ENCODE measurements at regions not wholly inside any gene's neighbourhood (a gene's known extent, or its start where the extent isn't known, plus 50 kb on each side); places are given as distances from the start of the nearest gene placed in this dataset.

DNA sequence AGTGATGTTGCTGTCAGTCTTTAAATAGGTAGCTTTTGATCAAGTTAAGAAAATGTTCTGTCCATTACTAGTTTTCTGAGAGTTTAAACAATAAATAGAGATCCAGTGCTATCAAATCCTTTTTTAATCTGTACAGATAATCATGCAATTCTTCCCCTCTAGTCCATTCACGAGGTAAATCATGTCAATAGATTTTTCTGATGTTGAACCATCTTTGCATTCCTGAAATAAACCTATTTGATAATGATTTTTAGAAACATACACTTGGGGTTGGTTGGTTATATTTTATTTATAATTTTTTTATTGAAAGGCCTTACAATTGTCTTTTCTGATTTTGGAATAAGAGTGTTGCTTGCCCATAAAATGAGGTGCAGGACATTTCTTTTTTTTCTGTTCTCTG is 95.0 kb downstream of the FAM53A start:
- in situ Hi-C loops (cut with MboI; ENCODE audit: low pct_ligation_motif_present in 1 of 4, low pct_unique_long_range_greater_than_20kb in 1 of 4, low sequenced_read_pairs in 3 of 4) (no loop called here), intact Hi-C loops (cut with DNase I; ENCODE audit: low total_unique reads) (no loop called here)
- TF ChIP-seq, protein P1, sequence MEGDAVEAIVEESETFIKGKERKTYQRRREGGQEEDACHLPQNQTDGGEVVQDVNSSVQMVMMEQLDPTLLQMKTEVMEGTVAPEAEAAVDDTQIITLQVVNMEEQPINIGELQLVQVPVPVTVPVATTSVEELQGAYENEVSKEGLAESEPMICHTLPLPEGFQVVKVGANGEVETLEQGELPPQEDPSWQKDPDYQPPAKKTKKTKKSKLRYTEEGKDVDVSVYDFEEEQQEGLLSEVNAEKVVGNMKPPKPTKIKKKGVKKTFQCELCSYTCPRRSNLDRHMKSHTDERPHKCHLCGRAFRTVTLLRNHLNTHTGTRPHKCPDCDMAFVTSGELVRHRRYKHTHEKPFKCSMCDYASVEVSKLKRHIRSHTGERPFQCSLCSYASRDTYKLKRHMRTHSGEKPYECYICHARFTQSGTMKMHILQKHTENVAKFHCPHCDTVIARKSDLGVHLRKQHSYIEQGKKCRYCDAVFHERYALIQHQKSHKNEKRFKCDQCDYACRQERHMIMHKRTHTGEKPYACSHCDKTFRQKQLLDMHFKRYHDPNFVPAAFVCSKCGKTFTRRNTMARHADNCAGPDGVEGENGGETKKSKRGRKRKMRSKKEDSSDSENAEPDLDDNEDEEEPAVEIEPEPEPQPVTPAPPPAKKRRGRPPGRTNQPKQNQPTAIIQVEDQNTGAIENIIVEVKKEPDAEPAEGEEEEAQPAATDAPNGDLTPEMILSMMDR (IDR thresholded peaks at IDR 0.05), result no peak
- TF ChIP-seq POLR2AphosphoS5 (IDR thresholded peaks at IDR 0.05) (no peak), EP300 (IDR thresholded peaks at IDR 0.05; ENCODE audit: low read depth) (no peak), POLR2A (IDR thresholded peaks at IDR 0.05) (no peak)
- H3K4me3 ChIP-seq, result no peak overlapping the region
- H3K27me3 ChIP-seq, result no peaks in the 10 kb centered on the region
- H3K36me3 ChIP-seq, result no peaks in the 10 kb centered on the region
- no peaks in the 10 kb centered on the region for H3K4me1 ChIP-seq
- peaks cover 5 to 16% of the 10 kb centered on the region in 2 donors for H3K9me3 ChIP-seq
- DNase-seq, result no peak
- H3K27ac ChIP-seq, result no peak overlapping the region
- WGBS, 2 donors (ENCODE audit: low coverage in 1 of 2), result 50 to 57% methylated on average over 1 of the region's 1 CpG

DNA sequence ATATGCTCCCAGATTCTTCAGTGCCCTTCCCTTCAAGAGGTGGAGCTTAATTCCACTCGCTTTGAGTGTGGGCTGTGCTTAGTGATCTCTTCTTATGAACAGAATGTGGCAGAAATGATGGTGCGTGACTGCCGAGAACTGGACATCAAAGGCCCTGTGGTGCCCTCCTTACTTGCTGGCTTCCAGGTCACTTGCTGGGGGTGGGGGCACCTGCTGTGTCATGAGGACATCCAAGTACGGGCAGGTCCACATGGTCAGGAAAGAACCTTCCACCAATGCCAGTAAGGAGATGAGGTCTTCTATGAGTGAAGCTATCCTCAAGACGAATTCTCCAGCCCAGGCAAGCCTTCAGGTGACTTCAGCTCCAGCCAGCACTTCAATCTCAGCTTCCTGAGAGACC is 95.8 kb downstream of the FAM53A start:
- H3K4me1 ChIP-seq, result no peaks in the 10 kb centered on the region
- H3K27me3 ChIP-seq, result no peaks in the 10 kb centered on the region
- no peak overlapping the region for H3K27ac ChIP-seq
- H3K9me3 ChIP-seq, result peaks cover 5 to 16% of the 10 kb centered on the region in 2 donors
- H3K36me3 ChIP-seq, result no peaks in the 10 kb centered on the region
- WGBS, 2 donors (ENCODE audit: low coverage in 1 of 2), result 79% methylated on average over 5 of the region's 5 CpGs; no CpG with 5 or more reads in 1 of the 2 donors
- in situ Hi-C loops (cut with MboI; ENCODE audit: low pct_ligation_motif_present in 1 of 4, low pct_unique_long_range_greater_than_20kb in 1 of 4, low sequenced_read_pairs in 3 of 4) (no loop called here), intact Hi-C loops (cut with DNase I; ENCODE audit: low total_unique reads) (no loop called here)
- TF ChIP-seq, protein P1 (IDR thresholded peaks at IDR 0.05), result no peak
- TF ChIP-seq POLR2A (IDR thresholded peaks at IDR 0.05) (no peak), EP300 (IDR thresholded peaks at IDR 0.05; ENCODE audit: low read depth) (no peak), POLR2AphosphoS5 (IDR thresholded peaks at IDR 0.05) (no peak)
- H3K4me3 ChIP-seq, result no peak overlapping the region
- no peak for DNase-seq

DNA sequence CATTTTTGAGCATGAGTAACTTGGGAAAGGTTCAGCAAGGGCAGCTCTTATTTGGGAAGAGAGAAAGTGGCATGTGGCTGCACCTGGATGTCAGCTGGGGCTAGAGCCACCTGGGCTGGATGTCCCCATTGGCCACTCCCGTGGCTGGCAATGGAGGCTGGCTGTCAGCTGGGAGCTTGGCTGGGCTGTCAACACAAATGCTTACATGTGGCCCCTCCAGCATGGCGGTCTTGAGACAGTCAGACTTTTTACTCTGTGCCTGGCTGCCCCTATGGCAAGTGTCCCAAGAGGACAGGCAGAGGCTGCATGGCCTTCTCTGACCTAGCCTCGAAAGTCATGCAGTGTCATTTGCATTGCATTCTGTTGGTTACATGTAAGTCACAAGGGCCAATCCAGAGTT is 99.6 kb downstream of the FAM53A start:
- DNase-seq, result no peak
- 77% methylated on average over 3 of the region's 3 CpGs; no CpG with 5 or more reads in 1 of the 2 donors for whole genome bisulfite sequencing, 2 donors (ENCODE audit: low coverage in 1 of 2)
- Histone ChIP-seq H3K4me3 (no peak overlapping the region), H3K27ac (no peak overlapping the region), H3K9me3 (peaks cover 0 to 6% of the 10 kb centered on the region in 2 donors), H3K4me1 (peaks cover 0 to 13% (median 6%) of the 10 kb centered on the region in 4 donors), H3K36me3 (no peaks in the 10 kb centered on the region), H3K27me3 (no peaks in the 10 kb centered on the region)
- intact Hi-C loops (cut with DNase I; ENCODE audit: low total_unique reads), result no loop called here
- no peak for TF ChIP-seq POLR2AphosphoS5 (IDR thresholded peaks at IDR 0.05)
- TF ChIP-seq POLR2A (IDR thresholded peaks at IDR 0.05), result no peak
- TF ChIP-seq, protein P1 (IDR thresholded peaks at IDR 0.05), result no peak
- no peak for TF ChIP-seq EP300 (IDR thresholded peaks at IDR 0.05; ENCODE audit: low read depth)
- in situ Hi-C loops (cut with MboI; ENCODE audit: low pct_ligation_motif_present in 1 of 4, low pct_unique_long_range_greater_than_20kb in 1 of 4, low sequenced_read_pairs in 3 of 4), result no loop called here

DNA sequence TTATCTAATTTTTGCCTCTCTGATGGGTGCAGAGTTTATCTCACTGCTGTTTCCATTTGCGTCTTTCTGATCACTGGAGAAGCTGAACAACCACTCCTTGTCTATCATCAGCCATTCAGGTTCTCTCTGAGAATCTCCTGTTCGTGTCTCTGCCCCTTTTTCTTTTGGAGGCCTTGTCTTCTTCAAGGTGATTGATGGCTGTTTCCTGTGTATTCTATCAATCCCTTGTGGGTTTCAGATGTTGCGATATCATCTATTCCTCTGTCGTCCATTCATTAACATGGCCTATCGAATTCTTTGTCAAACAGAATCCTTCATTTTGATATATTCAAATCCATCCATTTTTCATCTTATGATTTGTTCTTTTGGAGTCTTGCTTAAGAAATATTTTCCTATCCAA is 100.3 kb downstream of the FAM53A start:
- in situ Hi-C loops (cut with MboI; ENCODE audit: low pct_ligation_motif_present in 1 of 4, low pct_unique_long_range_greater_than_20kb in 1 of 4, low sequenced_read_pairs in 3 of 4) (no loop called here), intact Hi-C loops (cut with DNase I; ENCODE audit: low total_unique reads) (no loop called here)
- Histone ChIP-seq H3K36me3 (no peaks in the 10 kb centered on the region), H3K4me1 (peaks cover 0 to 19% (median 10%) of the 10 kb centered on the region in 4 donors), H3K27ac (no peak overlapping the region), H3K9me3 (no peaks in the 10 kb centered on the region), H3K4me3 (no peak overlapping the region), H3K27me3 (no peaks in the 10 kb centered on the region)
- no peak for DNase-seq
- WGBS, 2 donors (ENCODE audit: low coverage in 1 of 2), result 80 to 82% methylated on average over 5 of the region's 5 CpGs
- TF ChIP-seq EP300 (IDR thresholded peaks at IDR 0.05; ENCODE audit: low read depth) (no peak), POLR2AphosphoS5 (IDR thresholded peaks at IDR 0.05) (no peak), POLR2A (IDR thresholded peaks at IDR 0.05) (no peak)
- TF ChIP-seq, protein P1 (IDR thresholded peaks at IDR 0.05), result no peak

Measured in transverse colon (tissue), 4 donors.